Gastrocnemius medialis (tissue), 4 donors: ENCODE measurements at regions not wholly inside any gene's neighbourhood (a gene's known extent, or its start where the extent isn't known, plus 50 kb on each side); places are given as distances from the start of the nearest gene placed in this dataset.
"Not testable (repeated sequence)": the region's sequence is repeated elsewhere in the genome, so short reads cannot be mapped to it uniquely, and the experiment has no call there.

Source experiments
- ATAC-seq, 2 donors: fragments of 150-250 bp; one replicate each; pipeline ENCODE4 v1.9.1; 2016
- DNase-seq, 2 donors: peaks; one replicate each; pipeline ENCODE4 v3.0.0-alpha.2; 2019
- H3K27ac ChIP-seq, 4 donors: fragments of 200-600 bp; sonication (generic); 1 replicate in 1 of 4; 2 replicates in 3 of 4; pipeline ENCODE4 v1.5.1; 2016 to 2018; ENCODE audit warnings: mild to moderate bottlenecking in 2 of 4, moderate library complexity in 1 of 4
- H3K27me3 ChIP-seq, 3 donors: fragments of 200-600 bp; sonication (generic) in 2 of 3; 1 replicate in 1 of 3; 2 replicates in 2 of 3; pipeline versions ENCODE4 v1.5.1 to v1.6.0; 2016 to 2019; ENCODE audit warnings: mild to moderate bottlenecking in 1 of 3, moderate library complexity in 1 of 3
- H3K36me3 ChIP-seq, 2 donors: fragments of 200-600 bp; sonication (generic) in 1 of 2; one replicate each; pipeline ENCODE4 v1.5.1; 2017 to 2018
- H3K4me1 ChIP-seq, 2 donors: fragments of 200-600 bp; sonication (generic) in 1 of 2; one replicate each; pipeline ENCODE4 v1.5.1; 2016 to 2017; ENCODE audit warnings: mild to moderate bottlenecking in 2 of 2
- H3K4me3 ChIP-seq, 4 donors: fragments of 200-600 bp; sonication (generic) in 3 of 4; 1 replicate in 1 of 4; 2 replicates in 3 of 4; pipeline ENCODE4 v1.5.1; 2016 to 2019; ENCODE audit warnings: mild to moderate bottlenecking in 2 of 4
- H3K9me3 ChIP-seq, 3 donors: fragments of 200-600 bp; sonication (generic) in 2 of 3; 1 replicate in 1 of 3; 2 replicates in 2 of 3; pipeline ENCODE4 v1.5.1; 2016 to 2019
- POLR2A ChIP-seq, 2 donors: fragments of 450-650 bp; IDR thresholded peaks; one replicate each; pipeline ENCODE4 v1.6.1; 2017; ENCODE audit warnings: antibody characterized with exemption in 2 of 2, mild to moderate bottlenecking in 2 of 2, moderate library complexity in 2 of 2
- in situ Hi-C, 4 donors: fragments of 200-750 bp; cut with MboI; loops; one replicate each; pipeline versions ENCODE4 v1.15.0 to v1.8.0; 2017; ENCODE audit warnings: low sequenced_read_pairs in 4 of 4
- intact Hi-C: fragments of 100-400 bp; cut with DNase I; formaldehyde crosslinking; loops from one replicate; pipeline ENCODE4 v1.15.1; 2023; ENCODE audit warnings: low total_unique reads
- TF ChIP-seq, protein P1 (sequence below), 5 experiments: fragments of 450-650 bp in 3 of 5; fragments of 200-600 bp in 2 of 5; sonication (generic) in 2 of 5; IDR thresholded peaks in 4 of 5; conservative IDR thresholded peaks in 1 of 5; 1 replicate in 4 of 5; 2 replicates in 1 of 5; pipeline ENCODE4 v1.5.1; 2016 to 2019; ENCODE audit warnings: antibody characterized with exemption in 5 of 5, mild to moderate bottlenecking in 3 of 5, moderate library complexity in 3 of 5

DNA sequence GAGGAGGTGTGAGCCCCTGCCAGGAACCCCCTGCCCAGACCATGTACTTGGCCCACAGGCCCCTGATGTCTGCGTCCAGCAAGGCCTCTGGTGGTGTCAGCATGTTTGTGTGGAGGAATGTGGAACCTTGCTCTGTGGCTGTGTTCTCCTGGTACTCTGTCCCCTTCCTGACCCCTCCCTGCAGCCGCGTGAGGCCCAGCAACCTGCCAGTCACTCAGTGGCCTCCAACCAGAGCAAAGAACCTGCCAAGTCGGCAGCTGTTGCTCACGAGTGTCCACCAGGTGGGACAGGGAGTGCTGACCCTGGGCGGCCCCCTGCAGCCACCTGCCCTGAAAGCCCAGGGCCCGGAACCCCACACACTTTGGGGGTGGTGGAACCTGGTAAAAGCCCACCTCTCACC is 65.6 kb upstream of the COBL start:
- intact Hi-C loops, H3K9me3 ChIP-seq, H3K4me3 ChIP-seq, H3K27ac ChIP-seq, H3K36me3 ChIP-seq, ATAC-seq, H3K4me1 ChIP-seq, H3K27me3 ChIP-seq, in situ Hi-C loops, DNase-seq: not testable (repeated sequence)

DNA sequence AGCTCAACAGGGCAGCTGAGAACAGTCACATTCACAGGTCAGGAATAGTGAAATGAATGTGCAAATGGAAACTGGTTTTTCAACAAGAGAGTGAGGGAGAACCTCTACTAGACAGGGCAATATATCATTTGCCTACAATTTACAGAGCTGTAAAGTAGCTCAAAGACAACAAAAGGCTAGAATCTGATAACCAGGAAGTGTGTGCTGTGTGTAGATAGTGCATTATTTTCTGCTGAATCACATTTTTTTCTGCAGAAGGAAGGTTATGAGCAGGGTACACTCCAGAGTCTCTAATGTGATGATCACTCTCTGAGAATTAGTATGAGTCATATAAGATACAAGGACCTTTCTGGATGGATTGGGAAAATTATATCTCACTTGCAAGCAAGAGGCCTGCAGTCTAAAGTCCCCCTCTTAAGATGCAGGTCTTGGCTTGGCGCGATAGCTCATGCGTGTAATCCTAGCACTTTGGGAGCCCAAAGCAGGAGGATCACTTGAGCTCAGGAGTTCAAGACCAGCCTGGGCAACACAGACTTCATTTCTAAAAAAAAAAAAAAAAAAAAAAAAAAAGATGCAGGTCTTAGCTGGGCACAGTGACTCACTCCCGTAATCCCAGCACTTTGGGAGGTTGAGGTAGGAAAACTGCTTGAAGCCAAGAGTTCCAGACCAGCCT is 59.9 kb upstream of the COBL start:
- H3K36me3 ChIP-seq = no peaks in the 10 kb centered on the region
- H3K4me3 ChIP-seq = no peak overlapping the region
- TF ChIP-seq, protein P1, sequence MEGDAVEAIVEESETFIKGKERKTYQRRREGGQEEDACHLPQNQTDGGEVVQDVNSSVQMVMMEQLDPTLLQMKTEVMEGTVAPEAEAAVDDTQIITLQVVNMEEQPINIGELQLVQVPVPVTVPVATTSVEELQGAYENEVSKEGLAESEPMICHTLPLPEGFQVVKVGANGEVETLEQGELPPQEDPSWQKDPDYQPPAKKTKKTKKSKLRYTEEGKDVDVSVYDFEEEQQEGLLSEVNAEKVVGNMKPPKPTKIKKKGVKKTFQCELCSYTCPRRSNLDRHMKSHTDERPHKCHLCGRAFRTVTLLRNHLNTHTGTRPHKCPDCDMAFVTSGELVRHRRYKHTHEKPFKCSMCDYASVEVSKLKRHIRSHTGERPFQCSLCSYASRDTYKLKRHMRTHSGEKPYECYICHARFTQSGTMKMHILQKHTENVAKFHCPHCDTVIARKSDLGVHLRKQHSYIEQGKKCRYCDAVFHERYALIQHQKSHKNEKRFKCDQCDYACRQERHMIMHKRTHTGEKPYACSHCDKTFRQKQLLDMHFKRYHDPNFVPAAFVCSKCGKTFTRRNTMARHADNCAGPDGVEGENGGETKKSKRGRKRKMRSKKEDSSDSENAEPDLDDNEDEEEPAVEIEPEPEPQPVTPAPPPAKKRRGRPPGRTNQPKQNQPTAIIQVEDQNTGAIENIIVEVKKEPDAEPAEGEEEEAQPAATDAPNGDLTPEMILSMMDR (IDR thresholded peaks at IDR 0.05 in 4 of 5, conservative IDR thresholded peaks at IDR 0.05 in 1 of 5) = no peak
- TF ChIP-seq POLR2A (IDR thresholded peaks at IDR 0.05) = no peak
- ATAC-seq (no peak), DNase-seq (no peak)
- intact Hi-C loops = no loop called here
- in situ Hi-C loops = no loop called here
- H3K27me3 ChIP-seq = no peaks in the 10 kb centered on the region
- H3K27ac ChIP-seq = no peak overlapping the region
- no peaks in the 10 kb centered on the region for H3K4me1 ChIP-seq
- H3K9me3 ChIP-seq = no peaks in the 10 kb centered on the region

DNA sequence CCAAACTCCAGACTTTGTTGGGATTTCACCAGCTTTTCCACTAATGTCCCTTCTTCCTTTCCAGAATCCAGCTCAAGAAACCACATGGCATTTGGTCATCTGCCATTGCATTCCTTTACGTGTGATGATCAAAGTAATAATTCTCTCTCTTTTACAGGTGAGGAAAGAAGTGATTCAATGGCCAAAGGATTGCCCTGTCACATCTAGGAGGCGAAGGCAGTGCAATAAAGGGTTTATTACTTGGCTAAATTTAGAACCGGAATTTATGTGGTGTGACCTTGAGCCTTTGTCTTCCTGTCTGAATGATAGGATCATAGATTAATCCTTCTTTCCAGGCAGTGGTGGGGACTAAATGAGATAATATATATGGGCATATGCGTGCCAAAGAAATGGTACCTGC is 58.3 kb upstream of the COBL start:
- no peaks in the 10 kb centered on the region for H3K4me1 ChIP-seq
- no peak overlapping the region for H3K27ac ChIP-seq
- no peaks in the 10 kb centered on the region for H3K9me3 ChIP-seq
- DNase-seq (no peak), ATAC-seq (no peak)
- no peak overlapping the region for H3K4me3 ChIP-seq
- in situ Hi-C loops (loop anchor here in 1 of 4 donors (25.0 kb wide), 1 partner anchor 913 kb away; the partner anchor contains the start of gene FIGNL1), intact Hi-C loops (no loop called here)
- no peaks in the 10 kb centered on the region for H3K36me3 ChIP-seq
- no peaks in the 10 kb centered on the region for H3K27me3 ChIP-seq
- TF ChIP-seq, protein P1 (IDR thresholded peaks at IDR 0.05 in 4 of 5, conservative IDR thresholded peaks at IDR 0.05 in 1 of 5) = no peak
- TF ChIP-seq POLR2A (IDR thresholded peaks at IDR 0.05) = no peak

DNA sequence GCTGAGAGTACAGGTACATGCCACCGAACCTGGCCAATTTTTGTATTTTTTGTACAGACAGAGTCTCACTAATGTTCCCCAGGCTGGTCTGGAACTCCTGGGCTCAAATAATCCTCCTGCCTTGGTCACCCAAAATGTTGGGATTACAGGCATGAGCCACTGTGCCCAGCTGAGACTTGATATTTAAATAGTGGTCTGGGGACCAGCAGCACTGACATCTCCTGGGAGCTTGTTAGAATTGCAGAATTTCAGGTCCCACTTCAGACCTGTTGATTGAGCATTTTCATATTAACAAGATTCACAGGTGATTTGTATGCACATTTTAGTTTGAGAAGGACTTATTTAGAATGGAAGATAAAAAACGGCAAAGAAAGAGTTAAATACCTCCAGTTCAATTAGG is 57.0 kb upstream of the COBL start:
- intact Hi-C loops, DNase-seq: not testable (repeated sequence)
- in situ Hi-C loops = loop anchor here in 1 of 4 donors (25.0 kb wide), 1 partner anchor 911 kb away; the partner anchor contains the start of gene FIGNL1

DNA sequence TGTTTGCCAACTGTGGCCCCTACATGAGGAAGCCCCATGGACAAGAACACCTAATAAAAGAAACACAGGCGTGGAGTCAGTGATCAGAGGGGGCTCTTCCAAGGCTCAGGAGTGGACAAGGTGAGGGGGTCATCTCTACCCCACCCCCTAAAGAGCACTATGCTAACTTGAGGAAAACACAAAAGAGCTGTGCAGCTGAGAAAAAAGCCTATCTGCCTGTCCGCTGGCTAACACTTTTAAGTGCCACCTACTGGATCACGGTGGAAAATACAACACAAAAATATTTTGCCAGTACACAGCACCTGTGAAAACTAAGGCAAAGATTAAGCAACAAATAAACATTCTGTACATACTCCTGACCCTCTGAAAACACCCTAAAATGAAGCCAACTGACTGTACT is 53.1 kb upstream of the COBL start:
- intact Hi-C loops = loop anchor here (5.0 kb wide), 1 partner anchor 182 kb away; no protein-coding TSS in a partner anchor

More for the DNA sequence above, 57.0 kb upstream of the COBL start:
- not testable (repeated sequence) for ATAC-seq, H3K4me1 ChIP-seq, H3K4me3 ChIP-seq, H3K27ac ChIP-seq, H3K36me3 ChIP-seq, H3K9me3 ChIP-seq, H3K27me3 ChIP-seq

DNA sequence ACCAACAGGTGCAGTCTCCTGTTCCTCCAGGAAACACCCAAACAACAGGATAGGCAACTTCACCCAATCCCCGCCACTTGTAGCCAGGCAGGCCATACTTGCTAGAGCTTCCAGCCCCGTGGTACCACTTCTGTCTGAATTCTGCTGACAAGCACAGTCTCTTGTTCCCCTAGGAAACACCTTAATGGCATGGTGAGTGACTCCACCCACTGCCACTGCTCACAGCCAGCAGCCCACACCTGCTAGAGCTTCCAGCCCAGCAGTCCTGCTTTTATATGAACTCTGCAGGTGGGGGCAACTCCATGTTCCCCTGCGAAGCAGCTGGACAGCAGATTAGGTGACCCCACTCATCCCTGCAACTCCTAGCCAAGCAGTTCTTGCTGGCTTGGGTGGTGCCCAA is 52.6 kb upstream of the COBL start:
- not testable (repeated sequence) for H3K4me1 ChIP-seq, H3K9me3 ChIP-seq, H3K4me3 ChIP-seq, H3K27me3 ChIP-seq, ATAC-seq, H3K36me3 ChIP-seq, H3K27ac ChIP-seq, DNase-seq
- in situ Hi-C loops (loop anchor here (5.0 to 25.0 kb wide), 4 partner anchors 202 to 907 kb away; partner anchors contain the start of gene FIGNL1 (in 1 of the 4)), intact Hi-C loops (loop anchor here (5.0 kb wide), 1 partner anchor 182 kb away; no protein-coding TSS in a partner anchor)

More for the DNA sequence above, 53.1 kb upstream of the COBL start:
- Histone ChIP-seq H3K27me3 (no peaks in the 10 kb centered on the region), H3K36me3 (no peaks in the 10 kb centered on the region), H3K27ac (no peak overlapping the region), H3K4me3 (no peak overlapping the region), H3K9me3 (no peaks in the 10 kb centered on the region), H3K4me1 (no peaks in the 10 kb centered on the region)
- in situ Hi-C loops = loop anchor here (5.0 to 25.0 kb wide), 4 partner anchors 202 to 907 kb away; partner anchors contain the start of gene FIGNL1 (in 1 of the 4)
- TF ChIP-seq POLR2A (IDR thresholded peaks at IDR 0.05) = no peak
- TF ChIP-seq, protein P1 (IDR thresholded peaks at IDR 0.05 in 4 of 5, conservative IDR thresholded peaks at IDR 0.05 in 1 of 5) = peak in 3 of 5 experiments; percentile 26 to 37 (median 32)
- peak in 1 of 2 donors; percentile 42 for ATAC-seq
- no peak for DNase-seq
